MCF 10A (cell line): ENCODE measurements at regions not wholly inside any gene's neighbourhood (a gene's known extent, or its start where the extent isn't known, plus 50 kb on each side); places are given as distances from the start of the nearest gene placed in this dataset.

Experiments used
- BruUV-seq: library from RNA; stranded (reverse); fragments of 400-500 nt; replicated peaks from 2 replicates; lab custom pipeline; 2021; lab: Mats Ljungman, UMichigan
- CTCF ChIA-PET: fragments of 300-600 bp; sonication (Branson Sonifier 250); formaldehyde crosslinking; extraction: SDS; loops from one replicate; lab custom pipeline; 2021; ENCODE audit warnings: antibody characterized with exemption, inconsistent platforms; lab: Yijun Ruan, JAX
- POLR2A ChIA-PET: fragments of 300-600, 350-650 bp; sonication (Branson Sonifier 250); formaldehyde crosslinking; extraction: SDS; loops from one replicate; lab custom pipeline; 2020; ENCODE audit warnings: antibody characterized with exemption, inconsistent platforms; lab: Yijun Ruan, JAX
- DNase-seq: peaks from one replicate; pipeline ENCODE4 v3.0.0-alpha.2; 2018; ENCODE audit not compliant: unreplicated experiment
- H3K27ac Mint-ChIP-seq: one replicate; pipeline ENCODE4 v1.8.0; 2022; ENCODE audit warnings: mild to moderate bottlenecking, low read depth, mixed read lengths; ENCODE audit not compliant: unreplicated experiment
- H3K27me3 Mint-ChIP-seq: one replicate; pipeline ENCODE4 v1.8.0; 2022; ENCODE audit warnings: mixed read lengths; ENCODE audit not compliant: insufficient read depth, unreplicated experiment
- H3K36me3 Mint-ChIP-seq: one replicate; pipeline ENCODE4 v1.8.0; 2022; ENCODE audit warnings: mild to moderate bottlenecking, moderate library complexity, mixed read lengths; ENCODE audit not compliant: insufficient read depth, unreplicated experiment
- H3K4me1 Mint-ChIP-seq: one replicate; pipeline ENCODE4 v1.8.0; 2022; ENCODE audit warnings: mixed read lengths; ENCODE audit not compliant: insufficient read depth, unreplicated experiment
- H3K4me3 Mint-ChIP-seq: one replicate; pipeline ENCODE4 v1.8.0; 2022; ENCODE audit warnings: mild to moderate bottlenecking, moderate library complexity, mixed read lengths; ENCODE audit not compliant: unreplicated experiment
- H3K9me3 Mint-ChIP-seq: one replicate; pipeline ENCODE4 v1.8.0; 2022; ENCODE audit warnings: mixed read lengths; ENCODE audit not compliant: unreplicated experiment
- intact Hi-C: fragments of 100-400 bp; cut with micrococcal nuclease; formaldehyde crosslinking; loops from 2 replicates; pipeline ENCODE4 v1.14.1; 2022
- TF ChIP-seq, protein P1 (sequence below): fragments of 200-600 bp; IDR thresholded peaks from one replicate; pipeline ENCODE4 v1.8.0; 2022; ENCODE audit warnings: antibody characterized with exemption, mild to moderate bottlenecking; ENCODE audit not compliant: unreplicated experiment

DNA sequence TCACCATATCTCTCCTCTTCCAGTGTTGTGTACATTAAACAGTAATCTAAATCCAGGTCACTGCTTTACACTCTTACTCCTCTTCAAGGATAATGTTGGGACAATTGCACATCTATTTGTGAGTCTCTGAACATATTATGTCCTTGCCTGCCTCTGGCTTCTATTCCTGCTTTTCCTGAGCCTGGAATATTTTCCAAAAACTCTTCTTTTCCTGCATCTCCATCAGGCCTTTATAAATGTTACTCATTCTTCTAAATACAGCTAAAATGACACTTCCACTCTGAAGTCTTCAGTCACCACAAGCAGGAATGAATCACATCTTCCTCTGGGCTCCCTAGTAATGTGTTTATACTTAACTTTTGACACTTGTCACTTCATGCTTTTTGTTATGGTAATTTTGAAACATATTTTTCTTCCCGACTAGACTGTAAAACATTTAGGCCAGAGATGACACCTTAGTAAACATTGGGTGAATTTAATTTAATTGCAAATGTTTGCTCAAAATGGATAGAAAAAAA lies 396.0 kb downstream of the LRRIQ3 start:
- no peak overlapping the region for H3K27ac Mint-ChIP-seq
- peaks cover 14% of the 10 kb centered on the region for H3K4me1 Mint-ChIP-seq
- no peak overlapping the region for H3K4me3 Mint-ChIP-seq
- TF ChIP-seq, protein P1, sequence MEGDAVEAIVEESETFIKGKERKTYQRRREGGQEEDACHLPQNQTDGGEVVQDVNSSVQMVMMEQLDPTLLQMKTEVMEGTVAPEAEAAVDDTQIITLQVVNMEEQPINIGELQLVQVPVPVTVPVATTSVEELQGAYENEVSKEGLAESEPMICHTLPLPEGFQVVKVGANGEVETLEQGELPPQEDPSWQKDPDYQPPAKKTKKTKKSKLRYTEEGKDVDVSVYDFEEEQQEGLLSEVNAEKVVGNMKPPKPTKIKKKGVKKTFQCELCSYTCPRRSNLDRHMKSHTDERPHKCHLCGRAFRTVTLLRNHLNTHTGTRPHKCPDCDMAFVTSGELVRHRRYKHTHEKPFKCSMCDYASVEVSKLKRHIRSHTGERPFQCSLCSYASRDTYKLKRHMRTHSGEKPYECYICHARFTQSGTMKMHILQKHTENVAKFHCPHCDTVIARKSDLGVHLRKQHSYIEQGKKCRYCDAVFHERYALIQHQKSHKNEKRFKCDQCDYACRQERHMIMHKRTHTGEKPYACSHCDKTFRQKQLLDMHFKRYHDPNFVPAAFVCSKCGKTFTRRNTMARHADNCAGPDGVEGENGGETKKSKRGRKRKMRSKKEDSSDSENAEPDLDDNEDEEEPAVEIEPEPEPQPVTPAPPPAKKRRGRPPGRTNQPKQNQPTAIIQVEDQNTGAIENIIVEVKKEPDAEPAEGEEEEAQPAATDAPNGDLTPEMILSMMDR = no peak
- DNase-seq = no peak
- no TSS peak for BruUV-seq
- CTCF ChIA-PET = interaction anchor here (0.6 kb wide), 1 partner anchor 709 kb away, joined by 3 read pairs; no protein-coding TSS in a partner anchor
- POLR2A ChIA-PET = no interaction called here
- no peaks in the 10 kb centered on the region for H3K9me3 Mint-ChIP-seq
- H3K36me3 Mint-ChIP-seq = no peaks in the 10 kb centered on the region
- H3K27me3 Mint-ChIP-seq = no peaks in the 10 kb centered on the region
- intact Hi-C loops = no loop called here

DNA sequence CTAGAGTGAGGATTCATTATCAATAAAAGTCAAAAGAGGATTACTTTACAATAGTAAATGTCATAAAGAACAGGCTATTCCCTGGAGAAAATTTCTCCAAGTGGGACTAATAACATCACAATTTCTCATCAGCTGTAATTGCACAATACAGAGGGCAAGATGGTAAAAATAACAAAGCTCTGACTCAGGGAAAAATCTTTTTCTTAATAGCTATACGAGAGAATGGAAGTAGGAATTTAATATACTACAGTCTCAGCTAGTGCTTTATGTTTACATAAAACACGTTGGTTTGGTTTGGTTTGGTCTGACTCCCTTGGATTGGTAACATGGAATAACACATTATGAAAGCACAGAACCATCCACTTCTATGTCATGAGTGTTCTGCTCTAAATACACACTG lies 397.6 kb downstream of the LRRIQ3 start:
- Mint-ChIP-seq H3K4me3 (no peak overlapping the region), H3K27me3 (no peaks in the 10 kb centered on the region), H3K4me1 (peaks cover 14% of the 10 kb centered on the region), H3K36me3 (no peaks in the 10 kb centered on the region), H3K9me3 (no peaks in the 10 kb centered on the region), H3K27ac (peak overlapping the region; percentile 75)
- ChIA-PET CTCF (interaction anchor here (0.7 kb wide), 1 partner anchor 933 kb away, joined by 3 read pairs; no protein-coding TSS in a partner anchor), POLR2A (interaction anchor here (1.0 kb wide), 1 partner anchor 29 kb away, joined by 4 read pairs; no protein-coding TSS in a partner anchor)
- no TSS peak for BruUV-seq
- intact Hi-C loops = no loop called here
- TF ChIP-seq, protein P1 = no peak
- peak; percentile 54 for DNase-seq

DNA sequence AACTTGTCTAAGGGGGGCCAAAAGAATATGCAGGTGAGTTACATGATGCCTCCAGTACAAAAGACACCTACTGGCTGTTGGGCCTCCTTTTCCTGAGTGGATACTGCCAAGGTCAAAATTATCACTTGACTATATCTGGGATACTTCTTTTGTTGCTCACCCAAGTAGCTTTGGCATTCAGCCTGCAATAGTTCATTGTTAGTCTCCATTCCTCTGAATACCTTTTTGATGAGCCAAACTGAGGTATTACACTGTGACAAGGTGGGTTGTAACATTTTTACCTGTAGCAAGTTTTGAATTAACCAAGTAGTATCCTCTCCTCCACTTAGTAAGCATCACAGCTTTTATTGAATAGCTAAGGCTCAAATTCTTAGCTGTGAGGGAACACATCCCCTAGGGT lies 408.0 kb downstream of the LRRIQ3 start:
- POLR2A ChIA-PET = no interaction called here
- Mint-ChIP-seq H3K9me3 (no peaks in the 10 kb centered on the region), H3K36me3 (no peaks in the 10 kb centered on the region), H3K27me3 (no peaks in the 10 kb centered on the region), H3K4me1 (no peaks in the 10 kb centered on the region), H3K27ac (no peak overlapping the region), H3K4me3 (no peak overlapping the region)
- DNase-seq = no peak
- TF ChIP-seq, protein P1 = no peak
- CTCF ChIA-PET = interaction anchor here (0.6 kb wide), 1 partner anchor 26 kb away, joined by 3 read pairs; no protein-coding TSS in a partner anchor
- BruUV-seq = no TSS peak
- intact Hi-C loops = no loop called here

DNA sequence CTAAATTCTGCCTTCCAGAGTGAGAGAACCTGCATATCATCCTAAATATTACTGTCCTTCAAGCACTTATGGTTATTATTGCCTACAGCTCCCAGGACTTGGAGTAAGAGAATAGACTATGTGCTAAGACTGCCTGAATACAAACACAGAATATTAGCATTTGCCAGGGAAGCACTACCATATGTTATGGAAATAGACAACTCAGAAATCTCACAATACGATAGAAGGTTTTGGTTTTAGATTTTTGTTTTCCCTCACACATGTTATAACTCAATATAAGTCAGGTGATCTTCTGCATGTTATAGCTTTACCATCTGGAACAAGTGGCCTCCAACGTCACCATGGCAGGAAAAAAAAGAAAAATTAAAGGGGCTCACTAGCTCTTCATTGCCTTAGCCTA lies 413.9 kb downstream of the LRRIQ3 start:
- Mint-ChIP-seq H3K4me1 (peaks cover 7% of the 10 kb centered on the region), H3K36me3 (no peaks in the 10 kb centered on the region), H3K9me3 (no peaks in the 10 kb centered on the region), H3K4me3 (no peak overlapping the region), H3K27ac (no peak overlapping the region), H3K27me3 (no peaks in the 10 kb centered on the region)
- TF ChIP-seq, protein P1 = no peak
- CTCF ChIA-PET = no interaction called here
- POLR2A ChIA-PET = no interaction called here
- intact Hi-C loops = no loop called here
- DNase-seq = no peak
- BruUV-seq = no TSS peak
